HG02642 (cell line): ENCODE measurements at regions not wholly inside any gene's neighbourhood (a gene's known extent, or its start where the extent isn't known, plus 50 kb on each side); places are given as distances from the start of the nearest gene placed in this dataset.
A peak's percentile ranks its signal among the peaks of the same experiment; 100 is the strongest.

Experiments used
- ATAC-seq: cut with Tn5 transposase; IDR thresholded peaks from one replicate; pipeline ENCODE4 v1.9.1; 2021; ENCODE audit warnings: mild to moderate bottlenecking; ENCODE audit not compliant: unreplicated experiment, poor library complexity

- no peak for ATAC-seq
Measured at GRCh38 chr1:224504297-224505041, 69.9 kb upstream of the WDR26 start.

- no peak for ATAC-seq
Measured at GRCh38 chr1:224505454-224506093, 71.0 kb upstream of the WDR26 start.

- ATAC-seq = no peak
Measured at GRCh38 chr1:224506141-224506814, 71.7 kb upstream of the WDR26 start.

GRCh38 chr1:224507771-224508523 lies 73.3 kb upstream of the WDR26 start:
- no peak for ATAC-seq

- ATAC-seq = no peak
Measured at GRCh38 chr1:224509907-224510306, 75.3 kb upstream of the WDR26 start.

- ATAC-seq = no peak
Measured at GRCh38 chr1:224510880-224511645, 76.5 kb upstream of the WDR26 start.

GRCh38 chr1:224512600-224513151 lies 78.1 kb upstream of the WDR26 start:
- no peak for ATAC-seq

- no peak for ATAC-seq
Measured at GRCh38 chr1:224513383-224513782, 78.8 kb upstream of the WDR26 start.

GRCh38 chr1:224513787-224514209 lies 79.2 kb upstream of the WDR26 start:
- peak; percentile 96 for ATAC-seq

- ATAC-seq = no peak
Measured at GRCh38 chr1:224517171-224517570, 82.6 kb upstream of the WDR26 start.

- no peak for ATAC-seq
Measured at GRCh38 chr1:224518528-224518927, 83.9 kb upstream of the WDR26 start.

- ATAC-seq = no peak
Measured at GRCh38 chr1:224519874-224520273, 85.3 kb upstream of the WDR26 start.

- ATAC-seq = no peak
Measured at GRCh38 chr1:224520808-224521207, 86.2 kb upstream of the WDR26 start.

- no peak for ATAC-seq
Measured at GRCh38 chr1:224521904-224522734, 87.5 kb upstream of the WDR26 start.

- no peak for ATAC-seq
Measured at GRCh38 chr1:224523676-224524075, 89.1 kb upstream of the WDR26 start.

GRCh38 chr1:224524679-224525078 lies 90.1 kb upstream of the WDR26 start:
- ATAC-seq = no peak

- no peak for ATAC-seq
Measured at GRCh38 chr1:224525411-224526040, 90.6 kb upstream of the CNIH3 start.

- ATAC-seq = no peak
Measured at GRCh38 chr1:224526771-224527170, 89.3 kb upstream of the CNIH3 start.
